K562 (cell line): ENCODE measurements at regions not wholly inside any gene's neighbourhood (a gene's known extent, or its start where the extent isn't known, plus 50 kb on each side); places are given as distances from the start of the nearest gene placed in this dataset.

Source experiments
- ATAC-seq: fragments of 200-7000 bp; cut with Tn5 transposase; 3 replicates; pipeline ENCODE4 v1.9.1; 2020; ENCODE audit warnings: moderate library complexity
- BruUV-seq: library from RNA; stranded (reverse); fragments of 400-500 nt; replicated peaks from 2 replicates; lab custom pipeline; 2021; lab: Mats Ljungman, UMichigan
- CTCF ChIA-PET: fragments of 300-600 bp; formaldehyde crosslinking; extraction: SDS; loops from one replicate; lab custom pipeline; 2021; ENCODE audit warnings: low intra/inter-chr PET ratio; lab: Yijun Ruan, JAX
- POLR2A ChIA-PET: fragments of 300-600, 350-650 bp; sonication (Branson Sonifier 250); formaldehyde crosslinking; extraction: SDS; loops from one replicate; lab custom pipeline; 2021; ENCODE audit warnings: antibody characterized with exemption, inconsistent platforms; lab: Yijun Ruan, JAX
- DNase-seq, 4 experiments: peaks; one replicate each; pipeline versions ENCODE4 v3.0.0 to v3.0.0-alpha.2; 2011 to 2018; ENCODE audit warnings: low spot score in 3 of 4, mixed read lengths in 3 of 4; ENCODE audit errors: extremely low read depth in 1 of 4
- FAIRE-seq: peaks from 2 replicates; lab custom pipeline; 2011; peaks lifted over from hg19 to GRCh38; lab: Jason Lieb, UNC
- H2AFZ ChIP-seq: 2 replicates; pipeline ENCODE4 v1.6.0; 2011; ENCODE audit warnings: low read depth, low read length, control low read depth, inconsistent platforms
- H3K27ac ChIP-seq: fragments of 200-600 bp; 3 replicates; pipeline ENCODE4 v1.8.0; 2011; ENCODE audit warnings: low read depth, mild to moderate bottlenecking, control low read depth, inconsistent platforms, low read length, moderate library complexity, mixed read lengths; ENCODE audit errors: extremely low read depth
- H3K27me3 ChIP-seq, 2 experiments: fragments of 300-600 bp in 1 of 2; 2 replicates in 1 of 2; 3 replicates in 1 of 2; pipeline versions ENCODE4 v1.6.0 to v1.8.0; 2011; ENCODE audit warnings: inconsistent platforms in 2 of 2, low read length in 2 of 2, mild to moderate bottlenecking in 1 of 2, mixed read lengths in 1 of 2, moderate library complexity in 1 of 2; ENCODE audit not compliant: control insufficient read depth in 2 of 2, insufficient read depth in 2 of 2
- H3K36me3 ChIP-seq: fragments of 300-600 bp; 3 replicates; pipeline ENCODE4 v1.8.0; 2011; ENCODE audit warnings: mild to moderate bottlenecking, low read length, inconsistent platforms; ENCODE audit not compliant: control insufficient read depth, insufficient read depth
- H3K4me1 ChIP-seq, 2 experiments: fragments of 200-600 bp in 1 of 2; replicated peaks in 1 of 2; 2 replicates in 1 of 2; 3 replicates in 1 of 2; pipeline versions ENCODE4 v1.5.1 to v1.8.0; 2011; ENCODE audit warnings: inconsistent platforms in 2 of 2, low read length in 2 of 2, mild to moderate bottlenecking in 1 of 2, mixed read lengths in 1 of 2, moderate library complexity in 1 of 2; ENCODE audit not compliant: control insufficient read depth in 2 of 2, insufficient read depth in 2 of 2
- H3K4me2 ChIP-seq: 2 replicates; pipeline ENCODE4 v1.6.1; 2011; ENCODE audit warnings: low read length, control low read depth, inconsistent platforms, mixed read lengths; ENCODE audit not compliant: insufficient read depth
- H3K4me3 ChIP-seq: fragments of 200-600 bp; sonication (generic), shearing (Covaris generic); 2 replicates; pipeline ENCODE4 v1.5.1; 2016; ENCODE audit warnings: control low read depth, inconsistent platforms
- H3K79me2 ChIP-seq: fragments of 200-600 bp; 3 replicates; pipeline ENCODE4 v1.8.0; 2011; ENCODE audit warnings: low read length, inconsistent platforms; ENCODE audit not compliant: control insufficient read depth, insufficient read depth
- H3K9ac ChIP-seq, 2 experiments: 2 replicates each; pipeline versions ENCODE4 v1.6.0 to v1.6.1; 2011; ENCODE audit warnings: low read depth in 2 of 2, low read length in 2 of 2, control low read depth in 1 of 2, inconsistent platforms in 1 of 2, mild to moderate bottlenecking in 1 of 2, mixed read lengths in 1 of 2; ENCODE audit not compliant: insufficient read depth in 1 of 2
- H3K9me1 ChIP-seq: one replicate; pipeline ENCODE4 v1.6.0; 2011; ENCODE audit warnings: inconsistent platforms, mild to moderate bottlenecking, low read length, moderate library complexity; ENCODE audit not compliant: control insufficient read depth, insufficient read depth
- H3K9me3 ChIP-seq: replicated peaks from 2 replicates; pipeline ENCODE4 v1.5.1; 2011; ENCODE audit warnings: low read depth, low read length, inconsistent platforms; ENCODE audit not compliant: control insufficient read depth, insufficient read depth
- H4K20me1 ChIP-seq: replicated peaks from 2 replicates; pipeline ENCODE4 v1.6.1; 2011; ENCODE audit warnings: low read length, inconsistent platforms, mixed read lengths; ENCODE audit not compliant: control insufficient read depth, insufficient read depth
- ATF7 ChIP-seq: fragments of 450-650 bp; IDR thresholded peaks from 2 replicates; pipeline ENCODE4 v1.7.1; 2014; ENCODE audit warnings: mild to moderate bottlenecking, moderate library complexity
- CGGBP1 ChIP-seq: fragments of 250-450 bp; sonication (Bioruptor Pico); IDR thresholded peaks from 2 replicates; pipeline ENCODE4 v1.9.0; 2021; ENCODE audit warnings: mild to moderate bottlenecking
- CREB5 ChIP-seq: fragments of 250-450 bp; sonication (Bioruptor Pico); IDR thresholded peaks from 2 replicates; pipeline ENCODE4 v1.5.0; 2020; ENCODE audit warnings: mild to moderate bottlenecking
- ELF4 ChIP-seq: fragments of 450-650 bp; formaldehyde crosslinking; IDR thresholded peaks from 2 replicates; pipeline ENCODE4 v1.4.0; 2022; ENCODE audit warnings: missing genetic modification characterization
- GATAD2A ChIP-seq: fragments of 450-650 bp; IDR thresholded peaks from 2 replicates; pipeline ENCODE4 v1.6.1; 2017
- MCM3 ChIP-seq: fragments of 450-650 bp; IDR thresholded peaks from 2 replicates; pipeline ENCODE4 v1.6.1; 2016
- OTX1 ChIP-seq: fragments of 450-650 bp; formaldehyde crosslinking; IDR thresholded peaks from 2 replicates; pipeline ENCODE4 v1.4.0; 2022; ENCODE audit warnings: mild to moderate bottlenecking
- PHB2 ChIP-seq: fragments of 450-650 bp; IDR thresholded peaks from 2 replicates; pipeline ENCODE4 v1.6.1; 2017; ENCODE audit warnings: low read depth
- RBBP5 ChIP-seq: fragments of 200-600 bp; sonication (generic); IDR thresholded peaks from 2 replicates; pipeline ENCODE4 v1.6.1; 2012; ENCODE audit warnings: borderline replicate concordance, mild to moderate bottlenecking, low read length, control low read depth, inconsistent platforms; ENCODE audit not compliant: insufficient read depth, poor library complexity, severe bottlenecking
- SMAD3 ChIP-seq: fragments of 450-650 bp; formaldehyde crosslinking; conservative IDR thresholded peaks from 2 replicates; pipeline ENCODE4 v1.4.0; 2020; ENCODE audit warnings: mild to moderate bottlenecking
- USF1 ChIP-seq: sonication (generic); formaldehyde crosslinking; IDR thresholded peaks from 2 replicates; pipeline ENCODE4 v1.9.0; 2022; ENCODE audit warnings: mild to moderate bottlenecking, missing genetic modification reagents
- USF2 ChIP-seq: sonication (generic); formaldehyde crosslinking; IDR thresholded peaks from 2 replicates; pipeline ENCODE4 v1.5.0; 2020; ENCODE audit warnings: missing genetic modification reagents
- ZNF311 ChIP-seq: fragments of 250-450 bp; sonication (Bioruptor Pico); IDR thresholded peaks from 2 replicates; pipeline ENCODE4 v1.4.0; 2020; ENCODE audit warnings: mild to moderate bottlenecking, moderate library complexity
- ZNF444 ChIP-seq: fragments of 250-450 bp; sonication (Bioruptor Pico); IDR thresholded peaks from 2 replicates; pipeline ENCODE4 v1.4.0; 2020; ENCODE audit warnings: mild to moderate bottlenecking, moderate library complexity
- ZNF766 ChIP-seq: fragments of 200-800 bp; sonication (Bioruptor generic); conservative IDR thresholded peaks from 2 replicates; pipeline ENCODE4 v1.6.1; 2016; ENCODE audit warnings: missing genetic modification characterization, missing compliant biosample characterization
- ZNF780A ChIP-seq: fragments of 250-450 bp; sonication (Bioruptor Pico); IDR thresholded peaks from 2 replicates; pipeline ENCODE4 v1.5.0; 2021; ENCODE audit warnings: mild to moderate bottlenecking
- WGBS: fragments of 100-300 bp; shearing (Covaris generic); methylation state at CpG from one replicate; pipeline ENCODE4 v1.1.6; 2016; ENCODE audit warnings: low coverage, mixed read lengths; ENCODE audit not compliant: insufficient coverage; ENCODE audit errors: missing lambda C conversion rate; 5-methylcytosine and 5-hydroxymethylcytosine counted together
- in situ Hi-C: fragments of 300-500 bp; cut with MboI; formaldehyde crosslinking; loops from 4 replicates; pipeline ENCODE4 v1.15.0; 2018; ENCODE audit warnings: inconsistent platforms, mixed read lengths
- intact Hi-C: fragments of 100-400 bp; cut with micrococcal nuclease; formaldehyde crosslinking; loops from 2 replicates; pipeline ENCODE4 v1.14.2; 2022

GRCh38 chr12:89195470-89195869 is 156.8 kb downstream of the DUSP6 start:
- no peaks in the 10 kb centered on the region for H3K36me3 ChIP-seq
- no peak overlapping the region for H3K9ac ChIP-seq
- BruUV-seq: no TSS peak
- DNase-seq (no peak), ATAC-seq (no peak), FAIRE-seq (no peak)
- H3K9me1 ChIP-seq: no peaks in the 10 kb centered on the region
- POLR2A ChIA-PET: no interaction called here
- no peak overlapping the region for H3K4me3 ChIP-seq
- no peaks in the 10 kb centered on the region for H3K27me3 ChIP-seq
- in situ Hi-C loops (no loop called here), intact Hi-C loops (no loop called here)
- H3K79me2 ChIP-seq: no peaks in the 10 kb centered on the region
- CTCF ChIA-PET: no interaction called here
- 0 out of 2 replicates have a peak, but pooled peaks cover under 1% of the 10 kb centered on the region for H3K9me3 ChIP-seq
- peak; percentile 64; the same call in 1 of the 2 replicates for TF ChIP-seq OTX1 (CRISPR knock-in tag)
- TF ChIP-seq PHB2: no peak
- TF ChIP-seq ELF4 (CRISPR knock-in tag): peak; percentile 87
- TF ChIP-seq ZNF444 (CRISPR knock-in tag): 0 out of 2 replicates have a peak, but pooled peaks have one; percentile 14
- TF ChIP-seq ZNF311 (CRISPR knock-in tag): peak; percentile 26; the same call in 1 of the 2 replicates
- H3K4me1 ChIP-seq: no peaks in the 10 kb centered on the region
- no peak overlapping the region for H3K4me2 ChIP-seq
- WGBS: 0% methylated on average over 2 of the region's 2 CpGs
- no peak overlapping the region for H2AFZ ChIP-seq
- H3K27ac ChIP-seq: no peak overlapping the region
- no peaks in the 10 kb centered on the region for H4K20me1 ChIP-seq

- in situ Hi-C loops (no loop called here), intact Hi-C loops (no loop called here)
- no peaks in the 10 kb centered on the region for H3K4me1 ChIP-seq
- no peak overlapping the region for H3K9ac ChIP-seq
- ChIA-PET POLR2A (no interaction called here), CTCF (no interaction called here)
- ATAC-seq (no peak), FAIRE-seq (no peak), DNase-seq (no peak)
- no TSS peak for BruUV-seq
- no peak overlapping the region for H3K4me2 ChIP-seq
- no peaks in the 10 kb centered on the region for H3K9me1 ChIP-seq
- no peaks in the 10 kb centered on the region for H3K36me3 ChIP-seq
- no peak overlapping the region for H3K27ac ChIP-seq
- no peaks in the 10 kb centered on the region for H3K27me3 ChIP-seq
- H4K20me1 ChIP-seq: no peaks in the 10 kb centered on the region
- no peak overlapping the region for H2AFZ ChIP-seq
- WGBS: 0% methylated on average over 5 of the region's 5 CpGs
- H3K79me2 ChIP-seq: no peaks in the 10 kb centered on the region
- no peak overlapping the region for H3K4me3 ChIP-seq
- 0 out of 2 replicates have a peak, but pooled peaks cover 2% of the 10 kb centered on the region for H3K9me3 ChIP-seq
- no peak for TF ChIP-seq GATAD2A
- 0 out of 2 replicates have a peak, but pooled peaks have one; percentile 24 for TF ChIP-seq USF1
- no peak for TF ChIP-seq ATF7
- no peak for TF ChIP-seq SMAD3 (CRISPR knock-in tag)
- TF ChIP-seq USF2 (CRISPR knock-in tag): no peak
- no peak for TF ChIP-seq MCM3
- TF ChIP-seq CGGBP1 (CRISPR knock-in tag): no peak
- no peak for TF ChIP-seq CREB5
- TF ChIP-seq ZNF780A: no peak
- no peak for TF ChIP-seq RBBP5
- TF ChIP-seq ZNF766: peak; percentile 95
These were observed 157.6 kb downstream of the DUSP6 start for GRCh38 chr12:89194683-89195082.
